HEK293 (cell line): ENCODE measurements at regions not wholly inside any gene's neighbourhood (a gene's known extent, or its start where the extent isn't known, plus 50 kb on each side); places are given as distances from the start of the nearest gene placed in this dataset.

Source experiments
- CTCF ChIA-PET: fragments of 350-600 bp; formaldehyde crosslinking; extraction: SDS; loops from one replicate; lab custom pipeline; 2021; ENCODE audit warnings: antibody characterized with exemption; lab: Yijun Ruan, JAX
- POLR2A ChIA-PET: fragments of 300-600 bp; formaldehyde crosslinking; extraction: SDS; loops from one replicate; lab custom pipeline; 2020; ENCODE audit warnings: antibody characterized with exemption, inconsistent platforms; lab: Yijun Ruan, JAX
- H3K27ac ChIP-seq: fragments of 200-500 bp; sonication (Bioruptor generic); 2 replicates; pipeline ENCODE4 v1.5.1; 2014; ENCODE audit warnings: low read depth, low read length, control low read depth, inconsistent platforms; ENCODE audit errors: extremely low read depth
- H3K36me3 ChIP-seq, 2 experiments: fragments of 200-500 bp in 1 of 2; sonication (Bioruptor generic) in 1 of 2; 1 replicate in 1 of 2; 2 replicates in 1 of 2; pipeline ENCODE4 v1.5.1; 2014 to 2017; ENCODE audit warnings: inconsistent platforms in 2 of 2, low read length in 2 of 2; ENCODE audit not compliant: control insufficient read depth in 2 of 2, insufficient read depth in 1 of 2
- H3K4me1 ChIP-seq: fragments of 200-500 bp; sonication (Bioruptor generic); 2 replicates; pipeline ENCODE4 v1.5.1; 2014; ENCODE audit warnings: mild to moderate bottlenecking, low read length, inconsistent platforms; ENCODE audit not compliant: control insufficient read depth, insufficient read depth
- H3K4me3 ChIP-seq: 2 replicates; pipeline ENCODE4 v1.5.1; 2011; ENCODE audit warnings: low read depth, mild to moderate bottlenecking, control low read depth, low read length, moderate library complexity
- H3K9me3 ChIP-seq: fragments of 200-500 bp; sonication (Bioruptor generic); 2 replicates; pipeline ENCODE4 v1.5.1; 2014; ENCODE audit warnings: low read depth, low read length, inconsistent platforms; ENCODE audit not compliant: control insufficient read depth, insufficient read depth
- ATF2 ChIP-seq: fragments of 450-650 bp; formaldehyde crosslinking; IDR thresholded peaks from 2 replicates; pipeline ENCODE4 v1.5.1; 2016; ENCODE audit warnings: missing biosample characterization, missing genetic modification characterization, low read depth
- BCL6B ChIP-seq: fragments of 450-650 bp; formaldehyde crosslinking; IDR thresholded peaks from 2 replicates; pipeline ENCODE4 v1.5.1; 2017; ENCODE audit warnings: missing biosample characterization, missing genetic modification characterization
- FEZF1 ChIP-seq: fragments of 450-650 bp; formaldehyde crosslinking; IDR thresholded peaks from 2 replicates; pipeline ENCODE4 v1.5.1; 2016; ENCODE audit warnings: missing biosample characterization, missing genetic modification characterization
- HOXA7 ChIP-seq: sonication (generic); formaldehyde crosslinking; IDR thresholded peaks from 2 replicates; pipeline ENCODE4 v1.8.1; 2022; ENCODE audit warnings: missing genetic modification reagents, borderline replicate concordance
- IKZF3 ChIP-seq: fragments of 450-650 bp; IDR thresholded peaks from 2 replicates; pipeline ENCODE4 v1.5.0; 2018; ENCODE audit warnings: missing biosample characterization, mild to moderate bottlenecking, missing genetic modification characterization, moderate library complexity
- KLF1 ChIP-seq: fragments of 450-650 bp; formaldehyde crosslinking; IDR thresholded peaks from 2 replicates; pipeline ENCODE4 v1.5.1; 2016; ENCODE audit warnings: missing biosample characterization, missing genetic modification characterization
- MEIS1 ChIP-seq: sonication (generic); formaldehyde crosslinking; IDR thresholded peaks from 2 replicates; pipeline ENCODE4 v1.8.1; 2022; ENCODE audit warnings: missing genetic modification reagents, mild to moderate bottlenecking, borderline replicate concordance
- PRDM4 ChIP-seq: fragments of 450-650 bp; formaldehyde crosslinking; IDR thresholded peaks from 2 replicates; pipeline ENCODE4 v1.5.1; 2017; ENCODE audit warnings: missing biosample characterization, missing genetic modification characterization
- ZBTB8A ChIP-seq: fragments of 450-650 bp; formaldehyde crosslinking; IDR thresholded peaks from 2 replicates; pipeline ENCODE4 v1.5.1; 2016; ENCODE audit warnings: missing biosample characterization, missing genetic modification characterization
- ZNF112 ChIP-seq: fragments of 450-650 bp; formaldehyde crosslinking; IDR thresholded peaks from 2 replicates; pipeline ENCODE4 v1.5.0; 2017; ENCODE audit warnings: missing biosample characterization, missing genetic modification characterization
- ZNF133 ChIP-seq: fragments of 450-650 bp; formaldehyde crosslinking; IDR thresholded peaks from 2 replicates; pipeline ENCODE4 v1.5.1; 2016; ENCODE audit warnings: missing biosample characterization, missing genetic modification characterization
- ZNF157 ChIP-seq: fragments of 450-650 bp; formaldehyde crosslinking; IDR thresholded peaks from 2 replicates; pipeline ENCODE4 v1.5.1; 2016; ENCODE audit warnings: missing biosample characterization, missing genetic modification characterization
- ZNF16 ChIP-seq: fragments of 450-650 bp; formaldehyde crosslinking; IDR thresholded peaks from 2 replicates; pipeline ENCODE4 v1.5.1; 2016; ENCODE audit warnings: low read depth, missing biosample characterization, missing genetic modification characterization
- ZNF2 ChIP-seq: fragments of 450-650 bp; formaldehyde crosslinking; IDR thresholded peaks from 2 replicates; pipeline ENCODE4 v1.5.1; 2016; ENCODE audit warnings: missing biosample characterization, missing genetic modification characterization
- ZNF202 ChIP-seq: fragments of 450-650 bp; formaldehyde crosslinking; IDR thresholded peaks from 2 replicates; pipeline ENCODE4 v1.5.1; 2016; ENCODE audit warnings: missing biosample characterization, missing genetic modification characterization, borderline replicate concordance
- ZNF221 ChIP-seq: fragments of 450-650 bp; formaldehyde crosslinking; IDR thresholded peaks from 2 replicates; pipeline ENCODE4 v1.5.1; 2017; ENCODE audit warnings: missing biosample characterization, missing genetic modification characterization, borderline replicate concordance
- ZNF266 ChIP-seq: fragments of 450-650 bp; formaldehyde crosslinking; IDR thresholded peaks from 2 replicates; pipeline ENCODE4 v1.5.1; 2016; ENCODE audit warnings: missing biosample characterization, missing genetic modification characterization, low read depth
- ZNF292 ChIP-seq: fragments of 450-650 bp; formaldehyde crosslinking; IDR thresholded peaks from 2 replicates; pipeline ENCODE4 v1.5.1; 2016; ENCODE audit warnings: low read depth, missing biosample characterization, missing genetic modification characterization, borderline replicate concordance
- ZNF341 ChIP-seq: fragments of 450-650 bp; formaldehyde crosslinking; IDR thresholded peaks from 2 replicates; pipeline ENCODE4; 2016; ENCODE audit warnings: low read depth, missing biosample characterization, missing genetic modification characterization
- ZNF362 ChIP-seq: fragments of 450-650 bp; formaldehyde crosslinking; IDR thresholded peaks from 2 replicates; pipeline ENCODE4 v1.5.1; 2016; ENCODE audit warnings: missing biosample characterization, missing genetic modification characterization
- ZNF404 ChIP-seq: fragments of 450-650 bp; formaldehyde crosslinking; IDR thresholded peaks from 2 replicates; pipeline ENCODE4 v1.5.1; 2017; ENCODE audit warnings: missing biosample characterization, missing genetic modification characterization
- ZNF473 ChIP-seq: fragments of 450-650 bp; formaldehyde crosslinking; IDR thresholded peaks from 2 replicates; pipeline ENCODE4 v1.5.1; 2017; ENCODE audit warnings: missing biosample characterization, missing genetic modification characterization
- ZNF501 ChIP-seq: fragments of 450-650 bp; formaldehyde crosslinking; IDR thresholded peaks from 2 replicates; pipeline ENCODE4 v1.5.1; 2016; ENCODE audit warnings: missing biosample characterization, missing genetic modification characterization
- ZNF514 ChIP-seq: fragments of 450-650 bp; formaldehyde crosslinking; IDR thresholded peaks from 2 replicates; pipeline ENCODE4 v1.5.1; 2016; ENCODE audit warnings: missing biosample characterization, missing genetic modification characterization
- ZNF560 ChIP-seq: fragments of 450-650 bp; formaldehyde crosslinking; IDR thresholded peaks from 2 replicates; pipeline ENCODE4 v1.5.1; 2017; ENCODE audit warnings: missing biosample characterization, missing genetic modification characterization, borderline replicate concordance
- ZNF596 ChIP-seq: fragments of 450-650 bp; IDR thresholded peaks from 2 replicates; pipeline ENCODE4 v1.5.0; 2018; ENCODE audit warnings: missing biosample characterization, mild to moderate bottlenecking, missing genetic modification characterization, moderate library complexity
- ZNF624 ChIP-seq: fragments of 450-650 bp; formaldehyde crosslinking; IDR thresholded peaks from 2 replicates; pipeline ENCODE4 v1.5.1; 2017; ENCODE audit warnings: missing biosample characterization, missing genetic modification characterization
- ZNF629 ChIP-seq: fragments of 450-650 bp; formaldehyde crosslinking; IDR thresholded peaks from 2 replicates; pipeline ENCODE4 v1.5.1; 2017; ENCODE audit warnings: missing biosample characterization, missing genetic modification characterization
- ZNF677 ChIP-seq: fragments of 450-650 bp; IDR thresholded peaks from 2 replicates; pipeline ENCODE4 v1.5.0; 2018; ENCODE audit warnings: missing biosample characterization, mild to moderate bottlenecking, missing genetic modification characterization, moderate library complexity
- TF ChIP-seq, protein P1 (sequence below): fragments of 450-650 bp; formaldehyde crosslinking; IDR thresholded peaks from 2 replicates; pipeline ENCODE4 v1.5.1; 2016; ENCODE audit warnings: missing biosample characterization, missing genetic modification characterization

GRCh38 chr1:55938861-55939260 lies 640.5 kb downstream of the PLPP3 start:
- no peaks in the 10 kb centered on the region for H3K4me1 ChIP-seq
- no peak overlapping the region for H3K4me3 ChIP-seq
- ChIA-PET CTCF (interaction anchor here (0.6 kb wide), 1 partner anchor 660 kb away, joined by 3 read pairs; no protein-coding TSS in a partner anchor), POLR2A (no interaction called here)
- no peak for TF ChIP-seq ZNF404 (tag by site-specific recombination)
- TF ChIP-seq ZNF596 (tag by site-specific recombination) = no peak
- TF ChIP-seq ZNF2 (tag by site-specific recombination) = no peak
- TF ChIP-seq ZBTB8A (tag by site-specific recombination) = no peak
- TF ChIP-seq ZNF157 (tag by site-specific recombination) = no peak
- no peak for TF ChIP-seq ZNF133 (tag by site-specific recombination)
- TF ChIP-seq ZNF629 (tag by site-specific recombination) = no peak
- TF ChIP-seq FEZF1 (tag by site-specific recombination) = no peak
- TF ChIP-seq ZNF560 (tag by site-specific recombination) = no peak
- TF ChIP-seq BCL6B = no peak
- no peak for TF ChIP-seq ATF2
- no peak for TF ChIP-seq ZNF221 (tag by site-specific recombination)
- no peak for TF ChIP-seq ZNF362
- no peak for TF ChIP-seq PRDM4 (tag by site-specific recombination)
- TF ChIP-seq ZNF112 (tag by site-specific recombination) = no peak
- no peak for TF ChIP-seq IKZF3
- no peak for TF ChIP-seq ZNF266 (tag by site-specific recombination)
- no peak for TF ChIP-seq ZNF16 (tag by site-specific recombination)
- no peak for TF ChIP-seq ZNF473
- H3K27ac ChIP-seq = no peak overlapping the region
- H3K36me3 ChIP-seq = no peaks in the 10 kb centered on the region
- no peaks in the 10 kb centered on the region for H3K9me3 ChIP-seq

GRCh38 chr1:55938376-55938850 lies 641.0 kb downstream of the PLPP3 start:
- Histone ChIP-seq H3K36me3 (no peaks in the 10 kb centered on the region), H3K27ac (no peak overlapping the region), H3K9me3 (no peaks in the 10 kb centered on the region), H3K4me1 (no peaks in the 10 kb centered on the region), H3K4me3 (no peak overlapping the region)
- ChIA-PET CTCF (no interaction called here), POLR2A (no interaction called here)
- TF ChIP-seq, protein P1, sequence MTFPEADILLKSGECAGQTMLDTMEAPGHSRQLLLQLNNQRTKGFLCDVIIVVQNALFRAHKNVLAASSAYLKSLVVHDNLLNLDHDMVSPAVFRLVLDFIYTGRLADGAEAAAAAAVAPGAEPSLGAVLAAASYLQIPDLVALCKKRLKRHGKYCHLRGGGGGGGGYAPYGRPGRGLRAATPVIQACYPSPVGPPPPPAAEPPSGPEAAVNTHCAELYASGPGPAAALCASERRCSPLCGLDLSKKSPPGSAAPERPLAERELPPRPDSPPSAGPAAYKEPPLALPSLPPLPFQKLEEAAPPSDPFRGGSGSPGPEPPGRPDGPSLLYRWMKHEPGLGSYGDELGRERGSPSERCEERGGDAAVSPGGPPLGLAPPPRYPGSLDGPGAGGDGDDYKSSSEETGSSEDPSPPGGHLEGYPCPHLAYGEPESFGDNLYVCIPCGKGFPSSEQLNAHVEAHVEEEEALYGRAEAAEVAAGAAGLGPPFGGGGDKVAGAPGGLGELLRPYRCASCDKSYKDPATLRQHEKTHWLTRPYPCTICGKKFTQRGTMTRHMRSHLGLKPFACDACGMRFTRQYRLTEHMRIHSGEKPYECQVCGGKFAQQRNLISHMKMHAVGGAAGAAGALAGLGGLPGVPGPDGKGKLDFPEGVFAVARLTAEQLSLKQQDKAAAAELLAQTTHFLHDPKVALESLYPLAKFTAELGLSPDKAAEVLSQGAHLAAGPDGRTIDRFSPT (tag by site-specific recombination) = no peak
- TF ChIP-seq ZNF677 (tag by site-specific recombination) (no peak), ZNF292 (tag by site-specific recombination) (no peak), ZNF202 (no peak), ZNF341 (no peak), ZNF501 (tag by site-specific recombination) (no peak), ZNF596 (tag by site-specific recombination) (no peak), ZNF514 (no peak), HOXA7 (CRISPR knock-in tag) (no peak), MEIS1 (CRISPR knock-in tag) (no peak), ZNF624 (tag by site-specific recombination) (no peak), KLF1 (tag by site-specific recombination) (no peak), ZNF2 (tag by site-specific recombination) (no peak)
